GM03348 (cell line): ENCODE measurements at regions not wholly inside any gene's neighbourhood (a gene's known extent, or its start where the extent isn't known, plus 50 kb on each side); places are given as distances from the start of the nearest gene placed in this dataset.

ENCODE experiments used
- DNase-seq: peaks from one replicate; pipeline ENCODE4 v3.0.0; 2012; ENCODE audit warnings: low spot score

GRCh38 chr17:69851736-69852135, 223.3 kb upstream of the KCNJ16 start:
- DNase-seq, result no peak

DNA sequence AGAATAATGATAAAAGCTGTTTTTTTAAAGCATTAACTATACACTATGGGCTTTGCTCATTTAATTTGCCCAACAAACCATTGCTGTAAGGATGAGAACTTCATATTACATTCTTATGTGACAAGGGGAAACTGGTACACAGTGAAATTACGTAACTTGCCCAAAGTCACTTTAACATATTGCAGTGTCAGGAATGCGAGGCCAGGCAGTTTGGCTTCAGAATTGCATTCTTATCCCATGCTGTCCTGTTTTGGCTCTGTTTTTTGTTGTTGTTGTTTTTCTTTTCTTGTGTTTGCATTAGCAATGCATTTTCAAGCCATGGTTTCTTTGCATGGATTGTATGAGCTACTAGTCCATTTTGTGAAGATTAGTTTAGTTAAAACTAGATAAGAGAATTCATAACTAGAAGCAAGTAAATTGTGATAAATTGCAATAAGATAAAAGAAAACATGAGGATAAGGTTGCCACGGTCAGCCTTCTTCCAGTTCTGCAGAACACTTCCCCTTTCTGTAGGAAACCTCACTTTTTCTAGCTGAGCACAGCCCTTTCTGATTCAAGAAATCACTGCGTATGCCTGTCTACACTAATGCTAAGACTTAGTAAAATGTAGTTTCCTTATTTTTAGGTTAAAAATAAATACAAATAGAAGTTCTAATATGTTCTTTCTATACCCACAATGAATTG, 221.3 kb upstream of the KCNJ16 start:
- DNase-seq, result peak; percentile 39

GRCh38 chr17:69854225-69854780, 220.7 kb upstream of the KCNJ16 start:
- no peak for DNase-seq

- no peak for DNase-seq
These were observed 218.1 kb upstream of the KCNJ16 start for GRCh38 chr17:69856946-69857345.

DNA sequence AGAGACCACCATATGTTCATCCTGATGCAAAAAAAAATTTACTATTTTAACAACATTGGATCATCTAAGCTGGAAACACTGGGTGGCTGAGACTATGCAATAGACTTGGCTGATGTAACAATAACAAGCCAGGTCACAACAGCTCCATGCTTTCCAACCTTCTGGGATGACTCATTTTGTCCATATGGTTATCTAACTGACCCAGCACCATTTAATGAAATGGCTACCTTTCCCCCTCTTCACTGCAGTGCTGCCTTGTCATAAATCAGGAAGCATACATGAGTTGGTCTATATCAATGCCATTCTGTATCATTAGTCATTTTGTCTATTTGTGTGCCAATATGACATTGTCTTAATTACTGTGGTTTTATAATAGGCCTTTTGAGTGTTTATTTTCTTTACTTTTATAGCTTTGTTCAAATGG, 217.6 kb upstream of the KCNJ16 start:
- peak; percentile 66 for DNase-seq

- DNase-seq, result no peak
These were observed 216.6 kb upstream of the KCNJ16 start for GRCh38 chr17:69858460-69858859.

DNA sequence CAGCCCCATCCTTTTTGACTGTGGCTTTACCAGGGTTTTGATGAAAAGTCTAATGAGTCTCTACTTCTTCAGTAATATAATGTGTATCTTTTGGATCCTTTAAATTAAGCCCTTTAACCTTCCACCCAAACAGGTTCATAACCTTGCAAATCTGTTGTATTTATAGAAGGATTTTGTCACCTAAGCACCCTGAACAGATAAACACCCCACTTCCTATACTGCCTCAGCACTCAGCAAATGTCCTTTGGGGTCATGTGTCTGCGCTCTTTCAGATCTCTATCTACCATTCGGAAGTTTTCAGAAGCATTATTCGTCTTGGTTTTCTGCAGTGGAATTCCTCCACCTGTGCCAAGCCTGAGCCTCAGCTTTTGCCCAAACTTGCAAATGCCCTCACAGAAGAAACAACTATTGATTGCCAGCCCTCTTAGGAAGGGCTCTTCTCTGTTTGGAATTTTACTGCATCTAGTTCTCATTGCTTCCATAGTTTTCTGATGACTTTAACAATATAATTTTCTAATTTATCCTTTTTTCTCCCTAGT, 214.8 kb upstream of the KCNJ16 start:
- no peak for DNase-seq

DNA sequence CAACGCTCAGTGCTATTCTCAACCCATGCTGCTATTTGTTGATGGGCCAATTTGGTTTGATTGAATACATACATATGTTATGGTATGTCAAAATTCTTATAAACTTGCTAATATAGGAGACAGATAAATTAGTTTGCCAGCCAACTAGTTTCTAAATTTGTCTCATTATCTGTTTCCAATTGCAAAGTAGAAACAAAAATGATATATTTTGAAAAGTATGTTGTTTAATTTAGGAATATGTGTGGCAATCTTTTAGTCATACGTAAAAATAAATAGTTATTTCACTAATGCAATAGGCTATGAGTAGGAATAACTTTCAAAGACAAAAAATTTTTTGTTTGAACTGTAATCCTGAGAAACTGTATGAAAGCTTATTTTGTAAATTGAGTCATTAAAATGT, 210.6 kb upstream of the KCNJ16 start:
- no peak for DNase-seq

DNA sequence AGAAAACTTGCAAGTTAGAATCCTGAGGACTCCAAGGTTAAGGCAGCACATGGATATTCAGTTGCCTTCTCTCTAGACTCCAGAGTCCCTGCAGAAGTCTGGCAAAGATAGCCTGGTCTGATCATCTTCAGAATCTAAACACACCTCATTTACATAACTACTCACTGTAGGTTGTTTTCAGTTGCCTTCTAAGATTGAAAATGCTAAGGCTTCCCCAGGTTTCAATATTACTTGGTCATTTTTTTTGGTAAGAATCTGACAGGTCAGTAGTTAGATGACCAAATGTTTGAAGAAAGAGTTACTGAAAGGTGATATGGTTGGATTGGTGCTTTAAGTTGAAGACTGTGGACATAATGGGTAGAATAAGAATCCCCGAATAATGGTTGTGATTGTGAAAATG, 205.4 kb upstream of the KCNJ16 start:
- no peak for DNase-seq

GRCh38 chr17:69870091-69870530, 204.9 kb upstream of the KCNJ16 start:
- DNase-seq, result peak; percentile 33

DNA sequence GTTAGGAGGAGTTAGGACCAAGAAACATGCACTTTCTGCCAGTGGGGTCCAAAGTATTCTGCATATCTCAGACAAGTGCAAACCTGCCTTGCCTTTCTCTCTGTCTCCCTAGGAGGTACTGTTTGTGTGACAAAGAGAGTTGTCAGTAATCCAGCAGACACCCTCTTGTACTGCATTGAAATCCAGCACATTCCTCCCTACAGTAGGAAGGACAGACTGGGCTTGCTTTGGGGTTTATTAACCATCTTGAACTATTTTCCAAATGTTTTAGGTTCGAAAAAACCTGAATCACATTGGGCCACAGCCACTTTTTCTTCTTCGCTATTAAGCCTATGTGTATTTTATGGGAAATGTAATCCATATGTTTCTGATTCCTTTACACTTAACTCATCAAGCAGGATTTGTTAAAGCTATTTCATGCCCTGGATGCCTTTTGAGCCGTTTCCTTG, 204.2 kb upstream of the KCNJ16 start:
- peak; percentile 56 for DNase-seq

DNA sequence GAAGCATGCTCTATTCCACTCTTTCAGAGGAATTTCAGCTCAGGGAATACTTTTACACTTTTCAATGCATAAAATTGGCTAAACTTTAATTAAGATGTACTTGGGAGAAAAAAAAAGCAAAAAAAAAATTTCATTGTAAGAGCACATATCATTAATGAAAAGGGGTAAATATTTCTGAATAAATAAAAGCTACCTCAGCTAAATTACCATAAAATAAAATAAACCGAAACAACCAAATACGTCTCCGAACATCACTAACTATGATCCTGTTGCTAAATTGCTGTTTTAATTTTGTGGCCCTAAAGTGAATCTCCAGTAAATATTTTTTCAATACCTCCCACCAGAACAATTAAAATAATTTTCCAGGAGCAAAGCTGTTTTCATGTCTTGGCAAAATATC, 203.7 kb upstream of the KCNJ16 start:
- no peak for DNase-seq

- DNase-seq, result no peak
These were observed 202.3 kb upstream of the KCNJ16 start for GRCh38 chr17:69872675-69873262.

DNA sequence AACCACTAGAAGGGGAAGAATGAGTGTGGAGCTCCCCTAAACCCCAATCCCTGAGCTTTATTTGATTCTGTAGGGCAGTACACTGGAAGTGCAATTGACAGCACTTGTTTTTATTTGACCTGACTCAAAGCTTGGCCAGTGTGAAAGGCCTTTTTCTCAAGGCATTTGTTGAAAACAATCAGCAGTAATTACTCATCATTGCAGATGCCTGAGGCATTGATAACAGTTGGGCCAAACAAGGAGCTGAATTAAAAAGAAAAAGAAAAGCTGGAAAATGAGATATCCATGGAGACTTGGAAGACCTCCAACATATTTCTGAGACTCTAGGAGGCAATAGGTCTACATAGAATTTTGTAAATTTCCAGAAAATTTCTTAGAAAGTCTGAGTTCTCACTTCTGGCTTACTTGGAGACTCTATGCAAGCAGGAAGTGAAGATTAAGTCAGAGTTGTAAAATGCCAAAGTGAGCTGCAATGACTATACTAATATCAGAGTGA, 200.8 kb upstream of the KCNJ16 start:
- DNase-seq, result peak; percentile 31

DNA sequence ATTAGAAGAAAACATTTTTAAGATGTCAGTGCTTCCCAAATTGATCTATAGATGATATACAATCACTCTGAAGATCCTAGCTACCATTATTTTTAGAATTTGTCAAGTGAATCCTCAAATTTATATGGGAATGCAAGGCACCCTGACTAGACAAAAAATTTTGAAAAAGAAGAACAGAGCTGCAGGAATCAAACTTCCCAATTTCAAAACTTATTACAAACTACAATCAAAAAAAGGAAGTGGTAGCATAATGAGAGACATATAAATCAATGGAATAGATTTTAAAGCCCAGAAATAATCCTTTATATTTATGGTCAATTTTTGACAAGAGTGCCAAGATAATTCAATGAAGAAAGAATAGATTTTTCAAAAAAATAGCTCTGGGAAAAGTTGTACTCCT, 198.3 kb upstream of the KCNJ16 start:
- DNase-seq, result no peak

DNA sequence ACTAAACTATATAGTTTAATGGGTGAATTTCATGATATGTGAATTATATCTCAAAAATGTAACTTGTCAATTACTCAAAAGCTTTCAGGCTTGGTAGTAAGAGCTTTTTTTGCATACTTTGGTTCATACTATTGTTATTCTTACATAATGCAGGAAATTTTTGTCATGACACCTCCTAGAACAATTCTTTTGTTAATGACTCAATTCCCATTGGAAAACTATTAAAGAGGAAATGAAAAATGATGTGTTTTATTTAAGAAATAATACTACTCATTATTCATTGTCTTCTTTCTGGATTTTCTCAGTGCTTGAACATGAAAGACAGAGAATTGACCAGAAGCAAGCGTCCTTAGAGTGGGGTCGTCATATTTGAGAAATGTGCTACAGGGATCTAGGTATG, 196.4 kb upstream of the KCNJ16 start:
- no peak for DNase-seq

GRCh38 chr17:69879576-69879975, 195.4 kb upstream of the KCNJ16 start:
- no peak for DNase-seq

DNA sequence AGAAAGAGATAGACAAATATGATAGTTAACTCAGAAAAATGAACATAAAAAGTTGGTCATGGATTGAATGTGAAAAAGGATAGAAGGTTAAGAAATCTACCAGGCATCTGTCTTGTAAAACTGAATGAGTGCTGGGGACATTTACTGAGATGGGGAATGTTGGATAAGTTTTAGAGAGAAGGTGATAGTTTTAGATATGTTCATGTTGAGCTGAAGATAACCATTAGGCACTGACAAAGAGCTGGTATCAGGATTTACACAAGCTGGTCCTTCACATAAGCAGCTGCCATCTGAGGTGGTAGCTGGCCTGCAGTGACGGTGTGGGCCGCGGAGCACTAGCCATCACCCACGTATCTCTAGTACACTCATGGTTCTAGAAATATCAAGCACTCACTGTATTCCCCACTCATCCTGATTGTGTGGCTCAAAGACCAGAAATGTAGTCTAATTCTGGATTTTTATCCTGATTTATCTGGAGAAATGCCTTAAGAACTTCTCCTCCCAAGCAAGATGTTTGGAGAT, 194.4 kb upstream of the KCNJ16 start:
- DNase-seq, result no peak

DNA sequence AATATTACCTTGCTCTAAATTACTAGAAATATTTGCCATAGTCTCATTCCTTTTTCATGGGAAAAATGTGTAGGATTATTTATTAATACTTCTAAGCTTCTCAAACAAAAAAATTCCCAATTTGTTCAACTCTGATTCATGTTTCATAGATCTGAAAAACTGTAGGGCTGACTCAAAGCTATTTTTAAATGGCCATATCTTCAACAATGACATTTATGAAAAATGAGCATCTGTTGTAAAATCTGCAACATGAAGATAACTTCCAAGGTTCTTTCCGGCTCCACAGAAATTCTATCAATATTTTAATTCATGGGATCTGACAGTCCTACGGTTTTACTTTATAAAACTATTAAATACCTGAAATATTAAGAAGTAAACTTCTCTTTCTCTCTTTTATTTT, 192.7 kb upstream of the KCNJ16 start:
- no peak for DNase-seq

DNA sequence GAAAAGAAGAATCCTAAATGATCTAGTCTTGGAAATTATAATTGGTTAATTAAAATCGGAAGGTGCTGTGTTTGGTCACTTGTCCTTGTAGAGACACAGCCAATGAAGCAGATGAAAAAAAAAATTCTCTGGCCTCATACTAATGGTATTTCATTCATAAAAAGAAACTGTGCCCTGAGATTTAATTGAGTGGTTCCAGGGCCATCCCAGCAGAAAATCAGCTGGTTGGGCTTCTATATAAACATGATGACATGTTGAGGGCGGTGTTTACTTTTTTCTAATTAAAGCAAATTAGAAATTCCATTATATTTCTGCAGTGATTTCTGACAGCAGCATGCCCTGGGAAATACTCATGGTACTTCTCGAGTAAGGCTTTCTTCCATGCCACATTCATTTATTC, 191.9 kb upstream of the KCNJ16 start:
- no peak for DNase-seq

GRCh38 chr17:69884356-69884755, 190.7 kb upstream of the KCNJ16 start:
- DNase-seq, result no peak

- no peak for DNase-seq
These were observed 190.2 kb upstream of the KCNJ16 start for GRCh38 chr17:69884846-69885245.

DNA sequence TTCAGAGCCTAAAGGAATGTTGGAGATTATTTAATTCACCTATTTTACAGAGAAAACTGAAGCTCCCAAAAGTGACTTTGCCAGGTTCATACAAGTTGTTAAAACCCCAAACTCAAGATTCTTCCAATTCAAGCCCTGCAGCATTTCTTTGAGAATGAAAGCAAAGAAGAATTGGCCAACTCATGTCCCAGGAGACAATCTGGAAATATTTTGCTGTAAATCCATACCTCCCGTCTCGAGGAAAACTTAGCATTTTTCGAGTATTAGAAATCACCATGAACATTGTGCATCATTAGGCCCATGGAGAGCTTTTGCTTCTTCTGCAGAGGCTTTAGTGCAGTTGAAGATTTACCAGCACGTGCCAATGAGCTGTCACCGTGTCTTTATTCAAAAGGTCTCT, 176.4 kb upstream of the KCNJ16 start:
- peak; percentile 39 for DNase-seq
